Suprapubic skin (tissue), 4 donors: ENCODE measurements at regions not wholly inside any gene's neighbourhood (a gene's known extent, or its start where the extent isn't known, plus 50 kb on each side); places are given as distances from the start of the nearest gene placed in this dataset.
A peak's percentile ranks its signal among the peaks of the same experiment; 100 is the strongest.
"Not testable (repeated sequence)": the region's sequence is repeated elsewhere in the genome, so short reads cannot be mapped to it uniquely, and the experiment has no call there.

Source experiments
- DNase-seq, 2 donors: peaks; one replicate each; pipeline ENCODE4 v3.0.0-alpha.2; 2019; ENCODE audit warnings: low spot score in 2 of 2
- H3K27ac ChIP-seq: fragments of 200-600 bp; sonication (generic); one replicate; pipeline ENCODE4 v1.5.1; 2019
- H3K27me3 ChIP-seq: fragments of 200-600 bp; sonication (generic); one replicate; pipeline ENCODE4 v1.5.1; 2019
- H3K36me3 ChIP-seq: fragments of 200-600 bp; sonication (generic); one replicate; pipeline ENCODE4 v1.5.1; 2019
- H3K4me1 ChIP-seq: fragments of 200-600 bp; sonication (generic); one replicate; pipeline ENCODE4 v1.5.1; 2019
- H3K4me3 ChIP-seq: fragments of 200-600 bp; sonication (generic); one replicate; pipeline ENCODE4 v1.5.1; 2019; ENCODE audit warnings: mild to moderate bottlenecking
- H3K9me3 ChIP-seq: fragments of 200-600 bp; sonication (generic); one replicate; pipeline ENCODE4 v1.5.1; 2019
- EP300 ChIP-seq: sonication (generic); formaldehyde crosslinking; IDR thresholded peaks from one replicate; pipeline ENCODE4 v1.6.1; 2017; ENCODE audit warnings: antibody characterized with exemption
- POLR2A ChIP-seq, 2 donors: fragments of 450-650 bp; IDR thresholded peaks; one replicate each; pipeline ENCODE4 v1.6.1; 2017; ENCODE audit warnings: antibody characterized with exemption in 2 of 2, mild to moderate bottlenecking in 2 of 2, moderate library complexity in 2 of 2
- POLR2AphosphoS5 ChIP-seq, 3 donors: sonication (generic); formaldehyde crosslinking; IDR thresholded peaks; one replicate each; pipeline ENCODE4 v1.6.1; 2017; ENCODE audit warnings: antibody characterized with exemption in 3 of 3
- WGBS: methylation state at CpG from one replicate; pipeline ENCODE4 v1.1.5; 2018; 5-methylcytosine and 5-hydroxymethylcytosine counted together
- TF ChIP-seq, protein P1 (sequence below), 2 donors: fragments of 200-600 bp in 1 of 2; fragments of 450-650 bp in 1 of 2; sonication (generic) in 1 of 2; IDR thresholded peaks; one replicate each; pipeline ENCODE4 v1.5.1; 2016 to 2019; ENCODE audit warnings: antibody characterized with exemption in 2 of 2, mild to moderate bottlenecking in 1 of 2, moderate library complexity in 1 of 2

DNA sequence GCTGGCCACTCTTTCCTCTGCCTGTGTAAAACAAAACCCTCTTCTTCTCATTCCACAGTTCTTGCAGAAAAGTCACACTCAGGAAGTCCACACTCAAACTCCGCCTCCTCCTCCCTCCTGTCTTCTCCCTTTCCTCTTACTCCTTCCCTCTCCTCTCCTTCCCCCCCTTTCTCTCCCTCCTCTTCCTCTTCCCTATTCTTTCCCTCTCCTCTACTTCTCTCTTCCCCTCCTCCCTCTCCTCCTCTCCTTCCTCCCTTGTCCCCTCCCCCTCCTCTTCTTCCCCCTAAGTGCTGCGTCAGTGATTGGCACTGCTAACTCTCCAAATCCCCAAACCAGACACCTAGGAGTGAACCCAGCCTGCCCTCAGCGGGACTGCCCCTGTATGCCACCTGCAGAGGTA lies 67.0 kb downstream of the ZNF467 start:
- H3K27ac ChIP-seq = no peak overlapping the region
- TF ChIP-seq POLR2AphosphoS5 (IDR thresholded peaks at IDR 0.05) (no peak), POLR2A (IDR thresholded peaks at IDR 0.05) (no peak)
- H3K9me3 ChIP-seq = no peaks in the 10 kb centered on the region
- no peak for DNase-seq
- WGBS = 75% methylated on average over 3 of the region's 3 CpGs
- no peaks in the 10 kb centered on the region for H3K27me3 ChIP-seq
- H3K4me3 ChIP-seq = no peak overlapping the region
- no peaks in the 10 kb centered on the region for H3K36me3 ChIP-seq
- H3K4me1 ChIP-seq = no peaks in the 10 kb centered on the region

DNA sequence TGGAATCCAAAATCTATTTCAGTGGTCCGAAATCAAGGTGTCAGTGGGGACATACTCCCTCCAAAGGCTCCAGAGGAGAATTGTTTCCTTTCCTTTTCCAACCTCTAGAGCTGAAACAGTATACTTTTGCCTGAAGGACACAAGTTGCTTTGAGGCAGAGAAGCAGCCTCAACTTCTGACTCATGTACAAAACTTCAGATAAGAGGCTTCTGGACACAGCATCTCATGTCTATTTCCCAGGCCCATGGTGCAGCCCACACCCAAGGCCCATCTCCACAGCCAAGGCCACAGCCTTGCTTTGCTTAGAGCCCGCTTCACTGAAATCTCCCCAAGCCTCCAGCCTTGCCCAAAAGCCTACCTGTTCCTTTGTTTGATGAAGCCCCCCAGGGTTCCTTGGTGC lies 68.9 kb downstream of the ZNF467 start:
- H3K36me3 ChIP-seq = no peaks in the 10 kb centered on the region
- 92% methylated on average over 2 of the region's 2 CpGs for WGBS
- H3K4me1 ChIP-seq = no peaks in the 10 kb centered on the region
- no peaks in the 10 kb centered on the region for H3K27me3 ChIP-seq
- DNase-seq = no peak
- no peaks in the 10 kb centered on the region for H3K9me3 ChIP-seq
- no peak overlapping the region for H3K27ac ChIP-seq
- TF ChIP-seq EP300 (no peak), POLR2A (IDR thresholded peaks at IDR 0.05) (no peak), POLR2AphosphoS5 (IDR thresholded peaks at IDR 0.05) (no peak)
- TF ChIP-seq, protein P1, sequence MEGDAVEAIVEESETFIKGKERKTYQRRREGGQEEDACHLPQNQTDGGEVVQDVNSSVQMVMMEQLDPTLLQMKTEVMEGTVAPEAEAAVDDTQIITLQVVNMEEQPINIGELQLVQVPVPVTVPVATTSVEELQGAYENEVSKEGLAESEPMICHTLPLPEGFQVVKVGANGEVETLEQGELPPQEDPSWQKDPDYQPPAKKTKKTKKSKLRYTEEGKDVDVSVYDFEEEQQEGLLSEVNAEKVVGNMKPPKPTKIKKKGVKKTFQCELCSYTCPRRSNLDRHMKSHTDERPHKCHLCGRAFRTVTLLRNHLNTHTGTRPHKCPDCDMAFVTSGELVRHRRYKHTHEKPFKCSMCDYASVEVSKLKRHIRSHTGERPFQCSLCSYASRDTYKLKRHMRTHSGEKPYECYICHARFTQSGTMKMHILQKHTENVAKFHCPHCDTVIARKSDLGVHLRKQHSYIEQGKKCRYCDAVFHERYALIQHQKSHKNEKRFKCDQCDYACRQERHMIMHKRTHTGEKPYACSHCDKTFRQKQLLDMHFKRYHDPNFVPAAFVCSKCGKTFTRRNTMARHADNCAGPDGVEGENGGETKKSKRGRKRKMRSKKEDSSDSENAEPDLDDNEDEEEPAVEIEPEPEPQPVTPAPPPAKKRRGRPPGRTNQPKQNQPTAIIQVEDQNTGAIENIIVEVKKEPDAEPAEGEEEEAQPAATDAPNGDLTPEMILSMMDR (IDR thresholded peaks at IDR 0.05) = no peak
- no peak overlapping the region for H3K4me3 ChIP-seq

DNA sequence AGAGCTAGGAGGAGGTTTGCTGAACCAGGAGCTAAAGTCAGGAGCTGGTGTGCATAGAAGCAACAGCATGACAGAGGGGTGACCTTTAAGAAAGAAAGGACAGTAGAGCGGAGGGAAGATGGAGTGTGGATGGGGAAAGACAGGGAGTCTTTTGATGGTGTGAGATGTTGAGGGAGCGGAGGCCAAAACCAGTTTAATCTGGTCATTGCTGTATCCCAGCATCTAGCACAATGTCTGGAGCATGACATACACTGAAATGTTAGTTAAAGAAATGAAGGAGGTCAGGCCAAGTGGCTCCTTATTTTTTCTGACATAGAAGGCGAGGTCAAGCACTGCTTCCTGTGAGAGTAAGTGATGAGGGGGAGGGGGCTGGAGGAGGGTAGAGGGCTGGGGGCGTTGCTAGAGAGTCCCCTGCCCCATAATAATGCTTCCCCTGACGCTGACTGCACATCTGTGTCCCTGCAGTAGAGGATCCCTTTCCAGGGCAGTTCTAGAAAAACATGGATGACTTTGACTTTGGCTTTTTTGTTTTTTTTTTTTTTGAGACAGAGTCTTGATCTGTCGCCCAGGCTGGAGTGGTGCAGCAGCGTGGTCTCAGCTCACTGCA lies 70.2 kb downstream of the ZNF467 start:
- TF ChIP-seq EP300 (no peak), POLR2AphosphoS5 (IDR thresholded peaks at IDR 0.05) (no peak), POLR2A (IDR thresholded peaks at IDR 0.05) (no peak)
- TF ChIP-seq, protein P1 (IDR thresholded peaks at IDR 0.05) = no peak
- DNase-seq = no peak
- Histone ChIP-seq H3K27me3 (no peaks in the 10 kb centered on the region), H3K4me1 (no peaks in the 10 kb centered on the region), H3K36me3 (no peaks in the 10 kb centered on the region), H3K9me3 (no peaks in the 10 kb centered on the region), H3K27ac (no peak overlapping the region), H3K4me3 (no peak overlapping the region)
- 68% methylated on average over 7 of the region's 7 CpGs for WGBS

DNA sequence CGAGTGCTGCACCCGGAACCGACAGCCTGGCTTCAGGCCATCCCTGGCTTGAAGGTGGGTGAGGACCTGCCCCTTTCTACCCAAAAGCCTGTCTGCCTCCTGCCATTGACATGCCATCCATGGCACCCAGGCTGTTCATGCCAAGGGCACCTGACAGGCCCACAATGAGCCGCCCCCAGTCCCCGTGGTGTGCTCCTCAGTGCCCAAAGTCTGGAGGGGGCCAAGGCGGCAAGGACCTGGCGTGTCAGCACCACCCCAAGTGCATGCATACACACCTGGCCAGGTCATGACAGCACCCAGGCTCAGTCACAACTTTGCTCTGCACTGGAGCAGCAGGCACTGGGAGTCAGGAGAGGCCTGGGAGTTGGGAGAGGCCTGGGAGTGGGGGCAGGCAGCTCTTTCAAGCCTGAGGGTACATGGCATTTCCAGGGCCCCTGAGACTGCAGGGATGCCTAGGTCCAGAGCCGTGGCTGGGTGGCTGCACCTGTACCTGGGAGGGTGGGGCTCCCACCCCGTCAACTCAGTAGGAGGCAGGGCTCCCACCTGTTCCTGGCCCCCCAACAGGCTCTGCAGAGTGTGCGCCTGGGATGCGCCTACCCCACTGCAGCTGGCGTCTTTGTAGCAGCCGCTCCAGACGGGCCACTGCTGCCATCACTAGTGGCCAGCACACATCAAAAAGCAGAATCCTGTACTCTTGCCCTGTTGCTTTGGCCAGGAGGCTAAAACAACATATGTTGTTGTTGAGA lies 71.7 kb downstream of the ZNF467 start:
- H3K4me3 ChIP-seq = no peak overlapping the region
- no peaks in the 10 kb centered on the region for H3K27me3 ChIP-seq
- peak in 1 of 2 donors; percentile 74 for DNase-seq
- TF ChIP-seq, protein P1 (IDR thresholded peaks at IDR 0.05) = no peak
- TF ChIP-seq POLR2AphosphoS5 (IDR thresholded peaks at IDR 0.05) (no peak), EP300 (no peak), POLR2A (IDR thresholded peaks at IDR 0.05) (no peak)
- H3K36me3 ChIP-seq = no peaks in the 10 kb centered on the region
- WGBS = 100% methylated on average over 5 of the region's 14 CpGs
- no peaks in the 10 kb centered on the region for H3K9me3 ChIP-seq
- no peak overlapping the region for H3K27ac ChIP-seq
- H3K4me1 ChIP-seq = no peaks in the 10 kb centered on the region

DNA sequence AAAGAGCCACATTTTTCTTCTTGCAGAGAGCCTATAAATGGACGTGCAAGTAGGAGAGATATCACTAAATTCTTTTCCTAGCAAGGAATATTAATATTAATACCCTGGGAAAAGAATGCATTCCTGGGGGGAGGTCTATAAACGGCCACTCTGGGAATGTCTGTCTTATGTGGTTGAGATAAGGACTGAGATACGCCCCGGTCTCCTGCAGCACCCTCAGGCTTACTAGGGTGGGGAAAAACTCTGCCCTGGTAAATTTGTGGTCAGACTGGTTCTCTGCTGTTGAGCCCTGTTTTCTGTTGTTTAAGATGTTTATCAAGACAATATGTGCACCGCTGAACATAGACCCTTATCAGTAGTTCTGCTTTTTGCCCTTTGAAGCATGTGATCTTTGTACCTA lies 75.6 kb downstream of the ZNF467 start:
- not testable (repeated sequence) for H3K9me3 ChIP-seq, H3K27ac ChIP-seq, H3K4me3 ChIP-seq, H3K4me1 ChIP-seq, DNase-seq, H3K36me3 ChIP-seq
- H3K27me3 ChIP-seq = peaks cover 16% of the 10 kb centered on the region
- WGBS = 71% methylated on average over 5 of the region's 5 CpGs

DNA sequence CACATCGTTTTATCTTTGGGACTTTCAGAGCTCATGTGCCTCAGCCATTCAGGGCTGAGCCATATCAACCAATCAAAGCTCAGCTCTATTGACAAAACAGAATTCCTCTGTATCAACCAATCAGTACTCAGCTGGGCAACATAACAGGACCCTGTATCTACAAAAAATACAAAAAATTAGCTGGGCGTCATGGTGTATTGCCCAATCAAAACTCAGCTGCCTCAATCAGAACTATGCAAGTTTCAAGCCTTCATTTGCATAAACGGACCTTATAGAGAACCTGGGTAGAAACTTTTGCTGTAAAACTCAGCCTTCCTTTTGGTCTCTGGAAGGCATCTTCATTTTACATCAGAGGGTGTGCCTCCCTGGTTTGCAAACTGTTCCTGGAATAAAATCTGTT lies 77.1 kb downstream of the ZNF467 start:
- Histone ChIP-seq H3K27ac (no peak overlapping the region), H3K27me3 (peaks cover 29% of the 10 kb centered on the region), H3K4me3 (no peak overlapping the region), H3K4me1 (peaks cover 3% of the 10 kb centered on the region), H3K36me3 (no peaks in the 10 kb centered on the region), H3K9me3 (no peaks in the 10 kb centered on the region)
- no peak for DNase-seq
- TF ChIP-seq, protein P1 (IDR thresholded peaks at IDR 0.05) = no peak
- TF ChIP-seq POLR2AphosphoS5 (IDR thresholded peaks at IDR 0.05) = no peak
- TF ChIP-seq POLR2A (IDR thresholded peaks at IDR 0.05) = no peak
- TF ChIP-seq EP300 = no peak
- WGBS = 77% methylated on average over 3 of the region's 3 CpGs
